NCI-H1436 (cell line): ENCODE measurements at regions not wholly inside any gene's neighbourhood (a gene's known extent, or its start where the extent isn't known, plus 50 kb on each side); places are given as distances from the start of the nearest gene placed in this dataset.

Experiments
- DNase-seq: peaks from one replicate; lab custom pipeline; 2025; lab: John Stamatoyannopoulos, UW

DNA sequence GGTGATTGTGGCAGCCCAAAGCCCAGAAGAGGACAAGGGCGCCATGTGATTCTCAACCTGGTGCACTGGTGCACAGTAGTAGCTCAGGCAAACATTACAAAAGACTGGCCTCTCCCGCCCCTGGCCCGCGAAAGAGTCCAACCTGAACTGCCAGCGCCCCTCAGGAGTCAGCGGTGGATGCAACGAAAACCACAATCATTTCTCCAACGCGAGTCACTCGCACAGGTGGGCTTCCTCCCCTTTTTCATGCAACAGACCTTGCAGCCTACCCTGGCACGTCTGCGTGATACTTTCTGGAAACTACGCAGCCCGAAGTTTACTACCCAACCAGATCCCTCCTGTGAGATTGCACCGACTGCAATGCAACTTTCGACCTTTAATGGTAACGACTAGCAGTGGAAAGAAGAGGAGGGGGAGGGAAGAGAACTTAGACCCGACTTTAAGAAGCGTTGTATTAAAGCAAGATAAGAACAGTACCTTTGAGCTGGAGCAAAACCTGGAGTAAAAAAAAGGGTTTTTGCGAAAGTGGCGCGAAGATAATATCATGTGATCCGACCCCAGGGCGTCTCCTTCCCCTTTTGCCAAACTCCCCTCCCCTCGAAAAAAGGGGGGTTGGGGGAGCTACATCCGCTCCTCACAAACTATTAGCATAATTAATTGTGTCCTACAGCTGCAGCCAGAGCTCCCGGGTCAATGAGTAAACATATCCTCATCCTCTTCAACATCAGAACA is 63.3 kb upstream of the CCDC160 start:
- no peak for DNase-seq

GRCh38 chrX:134174273-134174660 is 62.7 kb upstream of the CCDC160 start:
- DNase-seq, result no peak

GRCh38 chrX:134174859-134175258 is 62.1 kb upstream of the CCDC160 start:
- no peak for DNase-seq

GRCh38 chrX:134177527-134177926 is 59.5 kb upstream of the CCDC160 start:
- no peak for DNase-seq

- DNase-seq, result no peak
These were observed 56.2 kb upstream of the CCDC160 start for GRCh38 chrX:134180601-134181274.

- DNase-seq, result no peak
These were observed 55.7 kb upstream of the CCDC160 start for GRCh38 chrX:134181275-134181660.

- DNase-seq, result no peak
These were observed 53.3 kb upstream of the CCDC160 start for GRCh38 chrX:134183665-134184064.

GRCh38 chrX:134184936-134185335 is 52.0 kb upstream of the CCDC160 start:
- DNase-seq, result no peak

- DNase-seq, result no peak
These were observed 50.4 kb upstream of the CCDC160 start for GRCh38 chrX:134186362-134187121.
